ENCODE measurements at regions not wholly inside any gene's neighbourhood (a gene's known extent, or its start where the extent isn't known, plus 50 kb on each side); places are given as distances from the start of the nearest gene placed in this dataset.

DNA sequence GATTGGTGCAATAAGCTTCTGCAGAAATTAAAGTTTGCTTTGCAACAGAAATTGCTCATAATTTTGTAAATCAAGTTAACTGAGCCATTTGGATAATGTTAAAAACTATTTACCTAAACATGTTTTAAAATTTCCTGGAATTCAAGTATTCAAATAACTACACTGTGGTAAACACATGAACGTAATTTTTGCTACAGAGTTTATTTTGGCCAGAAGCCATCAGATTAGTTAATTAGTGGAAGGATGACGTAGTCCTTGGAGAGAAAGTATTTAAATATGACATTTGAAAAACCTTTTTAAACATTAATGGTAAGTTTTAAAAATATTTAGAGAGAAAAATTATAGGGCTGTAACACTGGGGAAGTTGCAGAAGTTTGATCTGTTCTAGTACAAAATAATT lies 121.2 kb upstream of the UST start:
- TF ChIP-seq, protein P1, sequence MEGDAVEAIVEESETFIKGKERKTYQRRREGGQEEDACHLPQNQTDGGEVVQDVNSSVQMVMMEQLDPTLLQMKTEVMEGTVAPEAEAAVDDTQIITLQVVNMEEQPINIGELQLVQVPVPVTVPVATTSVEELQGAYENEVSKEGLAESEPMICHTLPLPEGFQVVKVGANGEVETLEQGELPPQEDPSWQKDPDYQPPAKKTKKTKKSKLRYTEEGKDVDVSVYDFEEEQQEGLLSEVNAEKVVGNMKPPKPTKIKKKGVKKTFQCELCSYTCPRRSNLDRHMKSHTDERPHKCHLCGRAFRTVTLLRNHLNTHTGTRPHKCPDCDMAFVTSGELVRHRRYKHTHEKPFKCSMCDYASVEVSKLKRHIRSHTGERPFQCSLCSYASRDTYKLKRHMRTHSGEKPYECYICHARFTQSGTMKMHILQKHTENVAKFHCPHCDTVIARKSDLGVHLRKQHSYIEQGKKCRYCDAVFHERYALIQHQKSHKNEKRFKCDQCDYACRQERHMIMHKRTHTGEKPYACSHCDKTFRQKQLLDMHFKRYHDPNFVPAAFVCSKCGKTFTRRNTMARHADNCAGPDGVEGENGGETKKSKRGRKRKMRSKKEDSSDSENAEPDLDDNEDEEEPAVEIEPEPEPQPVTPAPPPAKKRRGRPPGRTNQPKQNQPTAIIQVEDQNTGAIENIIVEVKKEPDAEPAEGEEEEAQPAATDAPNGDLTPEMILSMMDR (IDR thresholded peaks at IDR 0.05) = no peak
- no peak for TF ChIP-seq POLR2A (IDR thresholded peaks at IDR 0.05)
- ATAC-seq (no peak), DNase-seq (no peak)
- no peaks in the 10 kb centered on the region for H3K36me3 ChIP-seq (replicated peaks in 1 of 2; ENCODE audit: insufficient read depth in 1 of 2, low read depth in 2 of 2)
- no peak overlapping the region for H3K4me3 ChIP-seq
- no peak overlapping the region for H3K27ac ChIP-seq
- no peaks in the 10 kb centered on the region for H3K4me1 ChIP-seq
- 7 to 10% methylated on average over 2 of the region's 2 CpGs for WGBS, 2 donors
- intact Hi-C loops (cut with DNase I) = no loop called here
- H3K9me3 ChIP-seq = no peaks in the 10 kb centered on the region
- no peaks in the 10 kb centered on the region for H3K27me3 ChIP-seq

DNA sequence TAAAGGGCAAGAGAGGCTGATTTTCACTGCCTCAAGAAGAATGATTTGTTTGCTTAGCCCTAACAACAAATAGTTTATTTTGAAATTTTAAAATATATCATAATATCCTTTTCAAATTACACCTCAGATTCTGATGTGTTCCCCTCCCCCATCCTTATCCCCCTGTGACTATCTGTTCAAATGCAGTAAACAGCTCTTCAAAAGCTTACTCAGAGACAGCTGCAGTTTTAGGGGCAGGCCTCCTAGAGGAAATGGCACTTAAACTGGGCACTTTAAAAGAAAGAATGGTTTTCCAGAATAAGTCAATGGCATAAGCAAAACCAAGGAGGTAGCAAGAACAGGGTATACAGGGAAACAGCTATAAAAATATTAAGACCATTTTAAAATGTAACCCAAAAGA lies 118.6 kb upstream of the UST start:
- no peaks in the 10 kb centered on the region for H3K36me3 ChIP-seq (replicated peaks in 1 of 2; ENCODE audit: insufficient read depth in 1 of 2, low read depth in 2 of 2)
- ATAC-seq (no peak), DNase-seq (no peak)
- no peaks in the 10 kb centered on the region for H3K27me3 ChIP-seq
- H3K27ac ChIP-seq = no peak overlapping the region
- H3K4me3 ChIP-seq = no peak overlapping the region
- intact Hi-C loops (cut with DNase I) = no loop called here
- H3K9me3 ChIP-seq = no peaks in the 10 kb centered on the region
- H3K4me1 ChIP-seq = no peaks in the 10 kb centered on the region
- TF ChIP-seq POLR2A (IDR thresholded peaks at IDR 0.05) = no peak
- TF ChIP-seq, protein P1 (IDR thresholded peaks at IDR 0.05) = no peak

DNA sequence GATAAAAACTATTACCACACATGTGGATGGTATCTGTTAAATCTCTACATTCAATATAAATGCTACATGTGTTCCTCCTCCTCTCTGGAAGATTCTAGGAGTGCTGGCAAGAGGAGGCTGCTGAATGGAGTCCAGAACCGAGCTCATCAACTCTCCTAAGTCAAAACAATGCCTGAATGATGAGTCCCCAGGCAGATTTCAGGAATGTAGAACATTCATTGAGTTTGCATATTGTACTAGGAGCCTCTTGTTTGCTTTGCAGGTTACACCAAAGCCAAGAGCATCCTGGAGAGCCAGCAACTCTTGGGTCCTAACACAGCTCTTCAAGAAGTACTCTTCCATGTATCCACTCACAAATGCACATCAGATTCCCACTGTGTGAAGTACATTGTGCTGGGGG lies 117.6 kb upstream of the UST start:
- TF ChIP-seq, protein P1 (IDR thresholded peaks at IDR 0.05) = no peak
- TF ChIP-seq POLR2A (IDR thresholded peaks at IDR 0.05) = no peak
- Histone ChIP-seq H3K27me3 (no peaks in the 10 kb centered on the region), H3K4me1 (no peaks in the 10 kb centered on the region), H3K4me3 (no peak overlapping the region), H3K27ac (no peak overlapping the region), H3K36me3 (replicated peaks in 1 of 2; ENCODE audit: insufficient read depth in 1 of 2, low read depth in 2 of 2) (no peaks in the 10 kb centered on the region), H3K9me3 (no peaks in the 10 kb centered on the region)
- DNase-seq = no peak
- intact Hi-C loops (cut with DNase I) = no loop called here
- ATAC-seq = no peak
- 50 to 65% methylated on average over 1 of the region's 1 CpG for WGBS, 2 donors

DNA sequence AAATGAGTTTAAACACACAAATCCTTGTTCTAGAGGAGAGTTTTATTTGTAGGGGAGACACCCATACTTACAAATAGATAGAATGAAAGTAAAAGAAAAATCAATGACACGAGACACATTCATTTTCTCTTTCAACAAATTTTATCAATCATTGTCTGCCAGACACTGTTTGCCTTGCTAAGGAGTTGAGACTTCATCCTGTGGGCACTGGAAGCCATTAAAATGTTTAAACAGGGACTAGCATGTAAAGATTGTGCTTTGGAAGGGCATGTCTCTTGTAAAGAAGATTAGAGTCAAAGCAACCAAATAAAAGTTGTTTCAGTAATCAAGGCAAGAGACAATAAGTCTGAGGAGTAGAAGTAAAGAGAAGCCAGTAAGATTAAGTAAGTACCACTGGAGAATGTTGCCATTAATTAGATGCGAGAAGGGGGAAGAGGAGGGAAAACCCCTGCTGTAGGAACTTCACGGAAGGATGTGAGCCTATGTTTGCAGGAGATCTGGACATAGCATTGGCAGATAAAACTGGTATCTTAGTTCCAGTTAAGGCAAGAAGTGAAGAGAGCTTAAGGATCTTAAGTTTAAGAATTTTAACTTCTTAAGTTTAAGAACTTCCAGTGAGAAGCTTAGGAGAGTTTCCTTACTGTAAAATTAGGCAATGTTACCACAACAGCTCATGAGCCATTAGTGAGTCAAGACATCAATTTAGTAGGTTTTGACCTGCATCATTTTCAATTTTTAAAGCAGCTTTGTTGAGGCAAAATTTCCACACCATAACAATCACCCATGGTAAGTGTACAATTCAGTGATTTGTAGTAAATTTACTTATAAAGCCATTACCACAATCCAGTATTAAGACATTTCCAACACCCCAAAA lies 117.0 kb upstream of the UST start:
- H3K27ac ChIP-seq = no peak overlapping the region
- no peak for DNase-seq
- no peak for ATAC-seq
- no peak overlapping the region for H3K4me3 ChIP-seq
- TF ChIP-seq, protein P1 (IDR thresholded peaks at IDR 0.05) = no peak
- no peak for TF ChIP-seq POLR2A (IDR thresholded peaks at IDR 0.05)
- WGBS, 2 donors = 45 to 60% methylated on average over 3 of the region's 3 CpGs
- no peaks in the 10 kb centered on the region for H3K9me3 ChIP-seq
- H3K27me3 ChIP-seq = no peaks in the 10 kb centered on the region
- intact Hi-C loops (cut with DNase I) = no loop called here
- no peaks in the 10 kb centered on the region for H3K4me1 ChIP-seq
- no peaks in the 10 kb centered on the region for H3K36me3 ChIP-seq (replicated peaks in 1 of 2; ENCODE audit: insufficient read depth in 1 of 2, low read depth in 2 of 2)
